ENCODE measurements at regions not wholly inside any gene's neighbourhood (a gene's known extent, or its start where the extent isn't known, plus 50 kb on each side); places are given as distances from the start of the nearest gene placed in this dataset.

DNA sequence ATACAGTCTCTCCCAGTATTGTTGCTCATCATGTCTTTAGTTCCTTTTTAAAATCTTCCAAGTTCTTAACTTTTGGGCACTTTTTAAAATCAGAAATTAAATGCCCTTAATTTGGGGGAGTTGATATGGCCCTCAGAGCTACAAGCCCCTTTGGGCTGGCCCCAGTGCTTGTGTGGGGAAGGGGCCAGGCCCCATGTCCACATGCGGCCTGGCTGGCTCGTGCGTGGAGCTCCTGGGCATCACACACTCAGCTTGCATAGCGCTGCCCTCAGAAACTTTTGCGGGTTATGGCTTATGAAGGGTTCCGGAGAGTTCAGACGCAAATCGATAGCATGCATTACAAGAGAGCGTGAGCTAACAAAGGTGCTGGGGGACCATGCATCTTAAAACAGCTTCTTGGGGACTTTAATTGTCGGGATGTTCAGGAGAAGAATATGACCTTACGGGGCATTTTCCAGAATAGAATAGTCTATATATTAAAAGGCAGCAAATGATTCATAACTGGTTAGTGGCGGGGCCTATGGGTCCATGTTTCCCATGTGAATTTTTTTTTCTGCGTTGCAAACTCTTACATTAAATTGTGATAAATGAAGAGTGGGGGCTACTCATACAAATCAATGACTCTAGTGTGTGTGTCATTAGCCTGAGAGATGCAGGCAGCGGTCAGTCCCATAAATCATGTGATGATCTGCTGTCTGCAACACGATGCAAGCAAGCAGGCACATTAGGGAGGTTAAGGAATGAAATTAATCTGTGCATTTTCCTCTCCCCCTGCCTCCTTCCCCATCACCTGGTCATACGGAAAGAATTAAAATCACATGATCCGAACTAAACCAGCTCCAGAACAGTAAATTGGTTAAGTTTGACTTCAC lies 185.8 kb upstream of the TSHZ3 start:
- TF ChIP-seq, protein P1, sequence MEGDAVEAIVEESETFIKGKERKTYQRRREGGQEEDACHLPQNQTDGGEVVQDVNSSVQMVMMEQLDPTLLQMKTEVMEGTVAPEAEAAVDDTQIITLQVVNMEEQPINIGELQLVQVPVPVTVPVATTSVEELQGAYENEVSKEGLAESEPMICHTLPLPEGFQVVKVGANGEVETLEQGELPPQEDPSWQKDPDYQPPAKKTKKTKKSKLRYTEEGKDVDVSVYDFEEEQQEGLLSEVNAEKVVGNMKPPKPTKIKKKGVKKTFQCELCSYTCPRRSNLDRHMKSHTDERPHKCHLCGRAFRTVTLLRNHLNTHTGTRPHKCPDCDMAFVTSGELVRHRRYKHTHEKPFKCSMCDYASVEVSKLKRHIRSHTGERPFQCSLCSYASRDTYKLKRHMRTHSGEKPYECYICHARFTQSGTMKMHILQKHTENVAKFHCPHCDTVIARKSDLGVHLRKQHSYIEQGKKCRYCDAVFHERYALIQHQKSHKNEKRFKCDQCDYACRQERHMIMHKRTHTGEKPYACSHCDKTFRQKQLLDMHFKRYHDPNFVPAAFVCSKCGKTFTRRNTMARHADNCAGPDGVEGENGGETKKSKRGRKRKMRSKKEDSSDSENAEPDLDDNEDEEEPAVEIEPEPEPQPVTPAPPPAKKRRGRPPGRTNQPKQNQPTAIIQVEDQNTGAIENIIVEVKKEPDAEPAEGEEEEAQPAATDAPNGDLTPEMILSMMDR (IDR thresholded peaks at IDR 0.05) = no peak
- no peak for TF ChIP-seq POLR2A (IDR thresholded peaks at IDR 0.05)
